BLaER1 treated with 17β-estradiol and CSF1 and Interleukin-3, amounts not matched to agents 10 nM and 100 nM (cell line): ENCODE measurements at regions not wholly inside any gene's neighbourhood (a gene's known extent, or its start where the extent isn't known, plus 50 kb on each side); places are given as distances from the start of the nearest gene placed in this dataset.

ENCODE experiments used
- H3K27ac ChIP-seq, 11 experiments: shearing (Covaris generic); formaldehyde crosslinking; 2 replicates each; pipeline ENCODE4 v1.8.1; 2022
- H3K27me3 ChIP-seq, 11 experiments: shearing (Covaris generic); formaldehyde crosslinking; 2 replicates each; pipeline ENCODE4 v1.8.1; 2022
- H3K36me3 ChIP-seq, 11 experiments: shearing (Covaris generic); formaldehyde crosslinking; 2 replicates each; pipeline ENCODE4 v1.8.1; 2022
- H3K4me1 ChIP-seq, 10 experiments: shearing (Covaris generic); formaldehyde crosslinking; 2 replicates each; pipeline ENCODE4 v1.8.1; 2022
- H3K4me2 ChIP-seq, 11 experiments: shearing (Covaris generic); formaldehyde crosslinking; 2 replicates each; pipeline ENCODE4 v1.8.1; 2022
- H3K4me3 ChIP-seq, 10 experiments: shearing (Covaris generic); formaldehyde crosslinking; 2 replicates each; pipeline ENCODE4 v1.8.1; 2022
- H3K9ac ChIP-seq, 11 experiments: shearing (Covaris generic); formaldehyde crosslinking; 2 replicates each; pipeline ENCODE4 v1.8.1; 2022
- H3K9me3 ChIP-seq, 11 experiments: shearing (Covaris generic); formaldehyde crosslinking; replicated peaks in 1 of 11; 2 replicates each; pipeline ENCODE4 v1.8.1; 2022
- H4K20me1 ChIP-seq, 11 experiments: shearing (Covaris generic); formaldehyde crosslinking; 2 replicates each; pipeline ENCODE4 v1.8.1; 2022
- Cebpa-rat ChIP-seq, 11 experiments: shearing (Covaris generic); IDR thresholded peaks; 2 replicates each; pipeline ENCODE4 v1.8.1; 2022

- Histone ChIP-seq H3K4me3 (no peak overlapping the region), H4K20me1 (no peaks in the 10 kb centered on the region), H3K9ac (no peak overlapping the region), H3K36me3 (no peaks in the 10 kb centered on the region), H3K4me2 (no peak overlapping the region), H3K4me1 (peaks cover 0 to 9% (median 0%) of the 10 kb centered on the region in 10 experiments; a peak in 1 of 20 replicates), H3K27me3 (no peaks in the 10 kb centered on the region), H3K27ac (no peak overlapping the region), H3K9me3 (peaks cover 0 to 30% (median 20%) of the 10 kb centered on the region in 11 experiments; a peak in 20 of 22 replicates)
- no peak for TF ChIP-seq Cebpa-rat (IDR thresholded peaks at IDR 0.05)
Measured at GRCh38 chr2:12211326-12212175, 465.1 kb downstream of the LPIN1 start.

GRCh38 chr2:12212841-12213597 is 466.6 kb downstream of the LPIN1 start:
- Histone ChIP-seq H3K4me3 (no peak overlapping the region), H4K20me1 (no peaks in the 10 kb centered on the region), H3K27ac (no peak overlapping the region), H3K4me2 (0 out of 22 replicates have a peak overlapping the region, but pooled peaks of 1 of the 11 experiments have one; percentile 10), H3K9me3 (peaks cover 0 to 24% (median 15%) of the 10 kb centered on the region in 11 experiments; a peak in 12 of 22 replicates), H3K27me3 (no peaks in the 10 kb centered on the region), H3K9ac (no peak overlapping the region), H3K36me3 (no peaks in the 10 kb centered on the region), H3K4me1 (peaks cover 0 to 9% (median 0%) of the 10 kb centered on the region in 10 experiments; a peak in 1 of 20 replicates)
- no peak for TF ChIP-seq Cebpa-rat (IDR thresholded peaks at IDR 0.05)

- no peak for TF ChIP-seq Cebpa-rat (IDR thresholded peaks at IDR 0.05)
- Histone ChIP-seq H4K20me1 (no peaks in the 10 kb centered on the region), H3K4me2 (no peak overlapping the region), H3K36me3 (no peaks in the 10 kb centered on the region), H3K4me3 (no peak overlapping the region), H3K9ac (no peak overlapping the region), H3K9me3 (peaks cover 9 to 31% (median 20%) of the 10 kb centered on the region in 11 experiments; a peak in 20 of 22 replicates), H3K27me3 (no peaks in the 10 kb centered on the region), H3K27ac (no peak overlapping the region), H3K4me1 (peaks cover 0 to 9% (median 0%) of the 10 kb centered on the region in 10 experiments; a peak in 1 of 20 replicates)
Measured at GRCh38 chr2:12217175-12217574, 470.7 kb downstream of the LPIN1 start.

- H3K9ac ChIP-seq, result no peak overlapping the region
- TF ChIP-seq Cebpa-rat (IDR thresholded peaks at IDR 0.05), result no peak
- no peaks in the 10 kb centered on the region for H3K27me3 ChIP-seq
- peaks cover 34 to 57% (median 46%) of the 10 kb centered on the region in 11 experiments for H3K9me3 ChIP-seq
- no peak overlapping the region for H3K4me2 ChIP-seq
- no peak overlapping the region for H3K27ac ChIP-seq
- H3K4me1 ChIP-seq, result no peaks in the 10 kb centered on the region
- H3K36me3 ChIP-seq, result peaks cover 0 to 14% (median 7%) of the 10 kb centered on the region in 11 experiments; a peak in 6 of 22 replicates
- no peaks in the 10 kb centered on the region for H4K20me1 ChIP-seq
- H3K4me3 ChIP-seq, result no peak overlapping the region
Measured at GRCh38 chr2:12219761-12220160, 473.3 kb downstream of the LPIN1 start.

GRCh38 chr2:12221584-12221983 is 475.2 kb downstream of the LPIN1 start:
- Histone ChIP-seq H3K4me3 (no peak overlapping the region), H3K4me2 (no peak overlapping the region), H3K36me3 (peaks cover 0 to 14% (median 7%) of the 10 kb centered on the region in 11 experiments; a peak in 6 of 22 replicates), H3K27ac (no peak overlapping the region), H3K9me3 (peaks cover 53 to 75% (median 63%) of the 10 kb centered on the region in 11 experiments), H4K20me1 (no peaks in the 10 kb centered on the region), H3K27me3 (no peaks in the 10 kb centered on the region), H3K9ac (no peak overlapping the region), H3K4me1 (no peaks in the 10 kb centered on the region)
- TF ChIP-seq Cebpa-rat (IDR thresholded peaks at IDR 0.05), result no peak

- Histone ChIP-seq H3K36me3 (peaks cover 0 to 14% (median 7%) of the 10 kb centered on the region in 11 experiments; a peak in 6 of 22 replicates), H3K4me2 (no peak overlapping the region), H3K4me1 (no peaks in the 10 kb centered on the region), H3K27me3 (no peaks in the 10 kb centered on the region), H3K9ac (no peak overlapping the region), H3K27ac (no peak overlapping the region), H3K4me3 (no peak overlapping the region), H3K9me3 (peaks cover 59 to 84% (median 72%) of the 10 kb centered on the region in 11 experiments), H4K20me1 (no peaks in the 10 kb centered on the region)
- no peak for TF ChIP-seq Cebpa-rat (IDR thresholded peaks at IDR 0.05)
Measured at GRCh38 chr2:12222554-12222953, 476.1 kb downstream of the LPIN1 start.

GRCh38 chr2:12223732-12224131 is 477.3 kb downstream of the LPIN1 start:
- Histone ChIP-seq H3K36me3 (peaks cover 0 to 14% (median 7%) of the 10 kb centered on the region in 11 experiments; a peak in 6 of 22 replicates), H3K9me3 (peaks cover 60 to 87% (median 73%) of the 10 kb centered on the region in 11 experiments), H3K27ac (no peak overlapping the region), H3K4me2 (no peak overlapping the region), H4K20me1 (no peaks in the 10 kb centered on the region), H3K4me3 (peak overlapping the region in 5 of 10 experiments; percentile 1 to 28 (median 17); a peak in 4 of 20 replicates), H3K27me3 (no peaks in the 10 kb centered on the region), H3K4me1 (no peaks in the 10 kb centered on the region), H3K9ac (no peak overlapping the region)
- TF ChIP-seq Cebpa-rat (IDR thresholded peaks at IDR 0.05), result no peak

- H3K4me3 ChIP-seq, result no peak overlapping the region
- no peak overlapping the region for H3K27ac ChIP-seq
- no peaks in the 10 kb centered on the region for H3K4me1 ChIP-seq
- peaks cover 0 to 14% (median 7%) of the 10 kb centered on the region in 11 experiments; a peak in 6 of 22 replicates for H3K36me3 ChIP-seq
- H3K27me3 ChIP-seq, result no peaks in the 10 kb centered on the region
- peaks cover 55 to 68% (median 59%) of the 10 kb centered on the region in 11 experiments for H3K9me3 ChIP-seq
- H3K9ac ChIP-seq, result no peak overlapping the region
- TF ChIP-seq Cebpa-rat (IDR thresholded peaks at IDR 0.05), result no peak
- no peak overlapping the region for H3K4me2 ChIP-seq
- no peaks in the 10 kb centered on the region for H4K20me1 ChIP-seq
Measured at GRCh38 chr2:12226653-12227052, 480.2 kb downstream of the LPIN1 start.
